ENCODE measurements at regions not wholly inside any gene's neighbourhood (a gene's known extent, or its start where the extent isn't known, plus 50 kb on each side); places are given as distances from the start of the nearest gene placed in this dataset.

DNA sequence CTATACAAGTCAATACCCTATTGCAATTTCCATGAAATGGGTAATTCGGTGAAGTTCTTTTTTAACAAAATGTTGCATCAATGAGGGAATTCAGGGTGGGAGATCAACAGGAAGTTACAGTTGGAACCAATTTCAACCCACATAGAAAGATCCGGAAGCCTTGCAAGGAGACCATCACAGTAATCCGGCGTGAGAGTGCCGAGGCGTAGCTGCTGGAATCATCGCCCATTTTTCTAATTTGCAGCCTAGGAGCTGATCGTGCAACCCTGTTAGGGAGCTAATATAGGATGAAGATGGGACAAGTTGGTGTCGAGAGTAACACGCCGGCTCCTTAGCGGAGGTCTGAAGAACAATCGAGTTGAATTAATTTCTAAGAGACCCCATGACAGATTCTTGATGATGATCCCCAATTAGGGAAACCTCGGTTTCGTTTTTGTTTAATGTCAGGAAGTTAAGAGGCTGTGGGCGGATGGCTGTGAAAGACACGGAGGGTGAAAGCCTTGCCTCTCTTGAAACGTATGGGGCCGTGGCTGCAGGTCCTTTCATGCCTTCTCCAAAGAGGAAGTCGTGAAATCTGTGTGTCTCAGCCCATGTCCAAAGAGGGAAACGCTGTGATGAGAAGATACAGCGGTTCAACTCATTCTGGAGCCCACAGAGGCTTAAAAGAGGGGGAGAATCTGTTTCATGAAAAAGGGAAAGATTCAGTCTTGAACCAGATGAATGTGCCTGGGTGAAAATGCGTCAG, 51.2 kb upstream of the CARD11 start:
- TF ChIP-seq YY1 (IDR thresholded peaks at IDR 0.05; ENCODE audit: low read depth): no peak
- no peak for TF ChIP-seq NFIC (IDR thresholded peaks at IDR 0.05)
- no peak for TF ChIP-seq FOXM1 (IDR thresholded peaks at IDR 0.05; ENCODE audit: borderline replicate concordance, low read depth)
- TF ChIP-seq, protein P1, sequence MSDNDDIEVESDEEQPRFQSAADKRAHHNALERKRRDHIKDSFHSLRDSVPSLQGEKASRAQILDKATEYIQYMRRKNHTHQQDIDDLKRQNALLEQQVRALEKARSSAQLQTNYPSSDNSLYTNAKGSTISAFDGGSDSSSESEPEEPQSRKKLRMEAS (IDR thresholded peaks at IDR 0.05): no peak
- TF ChIP-seq RAD21 (IDR thresholded peaks at IDR 0.05; ENCODE audit: low read depth): no peak
- TF ChIP-seq TCF12 (IDR thresholded peaks at IDR 0.05; ENCODE audit: low read depth): no peak
- TF ChIP-seq, protein P2, sequence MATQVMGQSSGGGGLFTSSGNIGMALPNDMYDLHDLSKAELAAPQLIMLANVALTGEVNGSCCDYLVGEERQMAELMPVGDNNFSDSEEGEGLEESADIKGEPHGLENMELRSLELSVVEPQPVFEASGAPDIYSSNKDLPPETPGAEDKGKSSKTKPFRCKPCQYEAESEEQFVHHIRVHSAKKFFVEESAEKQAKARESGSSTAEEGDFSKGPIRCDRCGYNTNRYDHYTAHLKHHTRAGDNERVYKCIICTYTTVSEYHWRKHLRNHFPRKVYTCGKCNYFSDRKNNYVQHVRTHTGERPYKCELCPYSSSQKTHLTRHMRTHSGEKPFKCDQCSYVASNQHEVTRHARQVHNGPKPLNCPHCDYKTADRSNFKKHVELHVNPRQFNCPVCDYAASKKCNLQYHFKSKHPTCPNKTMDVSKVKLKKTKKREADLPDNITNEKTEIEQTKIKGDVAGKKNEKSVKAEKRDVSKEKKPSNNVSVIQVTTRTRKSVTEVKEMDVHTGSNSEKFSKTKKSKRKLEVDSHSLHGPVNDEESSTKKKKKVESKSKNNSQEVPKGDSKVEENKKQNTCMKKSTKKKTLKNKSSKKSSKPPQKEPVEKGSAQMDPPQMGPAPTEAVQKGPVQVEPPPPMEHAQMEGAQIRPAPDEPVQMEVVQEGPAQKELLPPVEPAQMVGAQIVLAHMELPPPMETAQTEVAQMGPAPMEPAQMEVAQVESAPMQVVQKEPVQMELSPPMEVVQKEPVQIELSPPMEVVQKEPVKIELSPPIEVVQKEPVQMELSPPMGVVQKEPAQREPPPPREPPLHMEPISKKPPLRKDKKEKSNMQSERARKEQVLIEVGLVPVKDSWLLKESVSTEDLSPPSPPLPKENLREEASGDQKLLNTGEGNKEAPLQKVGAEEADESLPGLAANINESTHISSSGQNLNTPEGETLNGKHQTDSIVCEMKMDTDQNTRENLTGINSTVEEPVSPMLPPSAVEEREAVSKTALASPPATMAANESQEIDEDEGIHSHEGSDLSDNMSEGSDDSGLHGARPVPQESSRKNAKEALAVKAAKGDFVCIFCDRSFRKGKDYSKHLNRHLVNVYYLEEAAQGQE (IDR thresholded peaks at IDR 0.05; ENCODE audit: low read depth): no peak
- TF ChIP-seq EP300 (IDR thresholded peaks at IDR 0.05; ENCODE audit: borderline replicate concordance): no peak
- TF ChIP-seq TAF1 (IDR thresholded peaks at IDR 0.05; ENCODE audit: low read depth): no peak
- TF ChIP-seq, protein P3, sequence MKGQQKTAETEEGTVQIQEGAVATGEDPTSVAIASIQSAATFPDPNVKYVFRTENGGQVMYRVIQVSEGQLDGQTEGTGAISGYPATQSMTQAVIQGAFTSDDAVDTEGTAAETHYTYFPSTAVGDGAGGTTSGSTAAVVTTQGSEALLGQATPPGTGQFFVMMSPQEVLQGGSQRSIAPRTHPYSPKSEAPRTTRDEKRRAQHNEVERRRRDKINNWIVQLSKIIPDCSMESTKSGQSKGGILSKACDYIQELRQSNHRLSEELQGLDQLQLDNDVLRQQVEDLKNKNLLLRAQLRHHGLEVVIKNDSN (IDR thresholded peaks at IDR 0.05): no peak
- no peak for TF ChIP-seq CREB1 (IDR thresholded peaks at IDR 0.05; ENCODE audit: low read depth)
- no peak for TF ChIP-seq EGR1 (IDR thresholded peaks at IDR 0.05)
- no peak for TF ChIP-seq CEBPB (IDR thresholded peaks at IDR 0.05)
- no peak for TF ChIP-seq ZBTB7A (IDR thresholded peaks at IDR 0.05; ENCODE audit: low read depth)
- no peak for TF ChIP-seq TEAD4 (IDR thresholded peaks at IDR 0.05)

DNA sequence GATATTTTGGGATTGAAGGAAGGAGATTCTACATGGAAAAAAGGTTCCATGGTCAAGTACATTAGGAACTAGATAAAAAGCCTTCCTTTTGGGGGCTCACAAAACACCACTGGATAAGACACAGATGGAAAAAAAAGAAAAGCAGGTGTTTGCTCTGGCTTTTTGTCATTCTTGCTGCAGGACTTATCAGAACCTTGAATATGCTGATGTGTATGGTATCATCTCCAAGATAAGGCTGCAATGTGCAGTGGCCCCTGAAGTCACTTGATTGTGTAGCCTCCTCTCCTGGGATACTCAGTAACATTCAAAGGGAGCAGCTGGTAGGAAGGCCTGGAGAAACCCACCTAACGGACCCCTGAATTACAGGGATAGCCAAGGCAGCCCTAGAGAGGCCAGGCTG, 54.1 kb upstream of the CARD11 start:
- TF ChIP-seq EP300 (IDR thresholded peaks at IDR 0.05; ENCODE audit: borderline replicate concordance) (no peak), YY1 (IDR thresholded peaks at IDR 0.05; ENCODE audit: low read depth) (no peak), TAF1 (IDR thresholded peaks at IDR 0.05; ENCODE audit: low read depth) (no peak), RAD21 (IDR thresholded peaks at IDR 0.05; ENCODE audit: low read depth) (no peak), NFIC (IDR thresholded peaks at IDR 0.05) (no peak), CEBPB (IDR thresholded peaks at IDR 0.05) (no peak), FOXM1 (IDR thresholded peaks at IDR 0.05; ENCODE audit: borderline replicate concordance, low read depth) (no peak), ZBTB7A (IDR thresholded peaks at IDR 0.05; ENCODE audit: low read depth) (no peak), EGR1 (IDR thresholded peaks at IDR 0.05) (no peak), CREB1 (IDR thresholded peaks at IDR 0.05; ENCODE audit: low read depth) (no peak), TCF12 (IDR thresholded peaks at IDR 0.05; ENCODE audit: low read depth) (no peak)
- TF ChIP-seq, protein P3 (IDR thresholded peaks at IDR 0.05): no peak
- TF ChIP-seq, protein P1 (IDR thresholded peaks at IDR 0.05): no peak
- TF ChIP-seq, protein P2 (IDR thresholded peaks at IDR 0.05; ENCODE audit: low read depth): no peak

DNA sequence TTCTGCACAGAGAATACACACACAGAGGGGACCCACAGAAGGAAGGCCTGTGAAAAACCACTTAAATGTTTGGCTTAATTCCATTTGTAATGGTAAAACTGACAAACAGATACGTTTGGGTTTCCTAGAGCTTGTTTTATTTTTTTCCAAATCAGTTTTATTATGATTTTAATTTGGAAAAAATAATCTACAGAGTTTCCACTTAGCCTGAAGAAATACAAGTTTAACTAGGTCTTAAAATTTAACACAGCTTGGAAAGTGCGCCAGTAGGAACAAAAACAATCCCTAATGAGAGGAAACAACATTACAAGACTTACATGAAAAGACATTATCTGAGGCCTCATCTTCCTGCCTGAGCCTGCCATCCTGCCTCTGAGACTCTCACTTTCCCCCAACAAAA, 58.5 kb upstream of the CARD11 start:
- TF ChIP-seq YY1 (IDR thresholded peaks at IDR 0.05; ENCODE audit: low read depth): no peak
- TF ChIP-seq EP300 (IDR thresholded peaks at IDR 0.05; ENCODE audit: borderline replicate concordance): no peak
- no peak for TF ChIP-seq FOXM1 (IDR thresholded peaks at IDR 0.05; ENCODE audit: borderline replicate concordance, low read depth)
- no peak for TF ChIP-seq CREB1 (IDR thresholded peaks at IDR 0.05; ENCODE audit: low read depth)
- TF ChIP-seq RAD21 (IDR thresholded peaks at IDR 0.05; ENCODE audit: low read depth): no peak
- no peak for TF ChIP-seq ZBTB7A (IDR thresholded peaks at IDR 0.05; ENCODE audit: low read depth)
- TF ChIP-seq, protein P3 (IDR thresholded peaks at IDR 0.05): no peak
- TF ChIP-seq NFIC (IDR thresholded peaks at IDR 0.05): no peak
- no peak for TF ChIP-seq CEBPB (IDR thresholded peaks at IDR 0.05)
- TF ChIP-seq TCF12 (IDR thresholded peaks at IDR 0.05; ENCODE audit: low read depth): no peak
- TF ChIP-seq EGR1 (IDR thresholded peaks at IDR 0.05): no peak
- TF ChIP-seq, protein P1 (IDR thresholded peaks at IDR 0.05): no peak
- TF ChIP-seq, protein P2 (IDR thresholded peaks at IDR 0.05; ENCODE audit: low read depth): no peak
- TF ChIP-seq TAF1 (IDR thresholded peaks at IDR 0.05; ENCODE audit: low read depth): no peak
- no peak for TF ChIP-seq TEAD4 (IDR thresholded peaks at IDR 0.05)
